Activated effector memory CD4-positive, alpha-beta T cell treated with anti-CD3 and anti-CD28 coated beads, Interleukin-2, amount 50 U/mL, for 16 hours (primary cell): ENCODE measurements at regions not wholly inside any gene's neighbourhood (a gene's known extent, or its start where the extent isn't known, plus 50 kb on each side); places are given as distances from the start of the nearest gene placed in this dataset.

Experiments
- DNase-seq: peaks from one replicate; pipeline ENCODE4 v3.0.0-alpha.2; 2020

DNA sequence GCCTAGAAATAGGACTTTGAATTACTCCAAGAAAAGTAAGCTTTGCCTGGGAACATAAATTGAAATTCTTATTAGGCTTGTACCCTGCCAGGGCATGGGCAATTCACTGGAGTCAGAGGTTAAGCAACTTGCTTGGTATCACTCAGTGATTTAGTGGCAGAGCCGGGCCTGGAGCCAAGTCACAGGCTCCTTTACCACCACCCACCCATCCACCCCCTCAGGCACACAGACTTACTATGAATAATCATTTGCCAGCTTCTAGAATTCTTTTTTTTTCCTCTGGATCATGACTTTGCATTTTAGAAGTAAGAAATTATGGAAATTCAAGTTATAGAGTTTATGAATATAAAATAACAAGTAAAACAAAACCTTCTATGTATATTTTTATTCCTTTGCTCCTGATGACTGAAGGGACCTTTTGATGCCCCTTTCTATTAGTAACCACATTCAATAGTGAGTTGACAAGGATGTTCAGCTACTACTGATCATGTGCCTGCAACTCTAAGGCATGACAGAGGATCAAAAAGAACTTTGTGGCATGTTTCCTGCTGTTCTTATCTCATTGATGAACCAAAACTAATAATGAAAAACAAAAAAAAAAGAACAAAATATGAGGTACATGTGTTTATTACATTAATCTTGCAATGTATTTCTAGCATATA lies 614.7 kb downstream of the TLR4 start:
- no peak for DNase-seq

DNA sequence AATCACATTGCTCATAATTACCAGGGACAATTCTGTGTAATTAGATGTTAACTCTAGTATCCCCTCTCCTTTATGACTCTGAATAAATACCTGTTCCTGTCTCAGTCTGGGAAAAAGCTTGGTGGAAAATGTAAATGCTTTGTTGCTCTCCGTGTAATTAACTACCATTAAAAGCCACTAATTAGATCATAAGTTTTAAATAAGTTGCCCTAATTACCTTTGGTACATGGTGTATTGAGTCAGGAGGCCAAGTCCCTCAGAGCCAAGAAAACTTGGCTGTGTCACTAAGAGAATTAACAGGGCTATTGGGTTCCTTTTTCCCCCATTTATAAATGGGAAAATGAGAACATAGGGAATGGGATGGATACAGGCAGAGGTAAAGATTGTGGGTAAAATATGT lies 617.6 kb downstream of the TLR4 start:
- DNase-seq: no peak

DNA sequence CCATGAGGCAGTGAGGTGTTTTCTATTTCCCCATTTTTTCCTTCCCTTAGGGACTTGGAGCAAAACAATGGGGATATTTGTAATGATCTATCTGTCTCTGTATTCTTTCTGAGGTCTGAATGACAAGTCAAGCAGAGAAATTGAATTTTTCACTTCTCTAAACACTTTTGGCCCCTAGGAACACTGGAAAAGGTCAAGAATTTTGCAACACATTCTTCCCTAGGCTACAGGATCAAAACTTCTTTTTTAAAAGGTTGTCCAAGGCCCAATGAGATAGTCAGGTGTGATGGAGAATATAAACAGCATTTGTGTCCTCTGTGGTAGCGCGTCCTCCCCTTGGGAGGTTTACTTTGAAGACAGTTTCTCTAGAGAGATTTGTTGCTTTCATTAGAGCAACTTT lies 620.5 kb downstream of the TLR4 start:
- no peak for DNase-seq

GRCh38 chr9:118325757-118326156 lies 621.6 kb downstream of the TLR4 start:
- DNase-seq: no peak

- DNase-seq: no peak
Measured at GRCh38 chr9:118326326-118326725, 622.1 kb downstream of the TLR4 start.

GRCh38 chr9:118330191-118330986 lies 626.2 kb downstream of the TLR4 start:
- DNase-seq: no peak

- DNase-seq: no peak
Measured at GRCh38 chr9:118331622-118332045, 627.4 kb downstream of the TLR4 start.

DNA sequence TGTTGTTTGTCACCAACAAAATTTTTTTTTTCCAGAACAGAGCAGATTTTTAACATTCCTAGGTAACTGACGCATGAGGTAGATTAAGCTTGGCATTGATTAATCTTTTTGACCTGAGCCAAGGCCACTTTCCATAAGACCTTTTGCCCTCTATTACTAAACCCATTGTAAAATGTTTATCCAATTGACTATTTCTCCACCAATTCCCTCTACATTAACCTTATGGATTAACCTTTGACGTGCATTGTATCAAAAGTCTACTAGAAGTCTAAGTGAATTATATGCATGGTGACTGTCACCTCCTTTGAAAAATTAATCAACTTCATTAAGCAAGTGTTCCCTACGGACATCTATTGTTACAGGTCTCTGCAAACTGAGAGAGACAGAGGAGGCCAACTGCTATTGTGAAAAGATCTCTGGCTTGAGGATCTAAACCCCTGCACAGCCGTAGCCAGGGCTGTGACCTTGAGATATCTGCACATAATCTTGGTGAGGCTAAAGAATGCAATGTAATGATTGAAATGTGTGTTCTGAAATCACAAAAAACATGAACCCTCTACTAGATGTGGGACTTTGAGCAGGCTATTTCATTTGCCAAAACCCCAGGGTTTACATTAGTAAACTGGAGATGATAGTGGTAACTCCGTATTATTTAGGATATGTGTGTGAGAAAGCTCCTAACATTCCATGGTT lies 632.2 kb downstream of the TLR4 start:
- DNase-seq: no peak

GRCh38 chr9:118336943-118337330 lies 632.7 kb downstream of the TLR4 start:
- DNase-seq: no peak

DNA sequence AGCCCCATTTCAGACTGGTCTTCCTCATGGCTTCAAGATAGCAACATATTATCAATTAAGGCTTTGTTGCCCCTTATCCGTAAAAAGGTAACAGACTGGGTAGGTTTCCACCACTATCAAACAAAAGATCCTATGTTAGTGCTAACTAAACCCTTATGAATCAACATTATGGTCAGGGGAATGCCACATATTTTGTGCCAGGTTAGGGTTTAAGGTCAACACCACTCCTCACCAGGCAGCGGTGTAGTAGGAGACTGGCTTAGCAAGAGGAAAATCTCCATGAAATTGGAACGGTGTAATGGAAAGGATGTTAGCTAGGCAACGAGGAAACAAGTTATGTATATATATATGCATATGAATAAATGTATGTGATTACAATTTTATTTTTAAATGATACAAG lies 655.8 kb downstream of the TLR4 start:
- DNase-seq: no peak

DNA sequence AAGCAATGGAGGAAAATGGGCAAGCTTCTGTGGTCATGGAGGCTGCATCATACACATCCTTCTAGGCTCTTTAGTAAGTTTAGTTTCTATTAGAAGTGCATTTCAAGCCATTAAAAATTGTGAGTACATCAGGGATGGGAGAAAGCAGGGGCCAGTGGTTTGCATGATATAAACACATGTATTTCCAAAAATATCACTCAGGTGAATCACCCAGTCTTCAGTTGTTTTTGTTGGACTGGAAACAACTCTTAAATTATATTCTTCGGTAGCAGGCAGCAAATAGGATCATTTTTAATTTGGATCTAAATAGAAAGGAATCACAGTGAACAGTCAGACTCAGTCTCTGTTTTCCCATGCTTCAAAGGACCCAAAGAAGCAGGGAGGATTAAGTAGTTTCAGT lies 657.9 kb downstream of the TLR4 start:
- DNase-seq: no peak

DNA sequence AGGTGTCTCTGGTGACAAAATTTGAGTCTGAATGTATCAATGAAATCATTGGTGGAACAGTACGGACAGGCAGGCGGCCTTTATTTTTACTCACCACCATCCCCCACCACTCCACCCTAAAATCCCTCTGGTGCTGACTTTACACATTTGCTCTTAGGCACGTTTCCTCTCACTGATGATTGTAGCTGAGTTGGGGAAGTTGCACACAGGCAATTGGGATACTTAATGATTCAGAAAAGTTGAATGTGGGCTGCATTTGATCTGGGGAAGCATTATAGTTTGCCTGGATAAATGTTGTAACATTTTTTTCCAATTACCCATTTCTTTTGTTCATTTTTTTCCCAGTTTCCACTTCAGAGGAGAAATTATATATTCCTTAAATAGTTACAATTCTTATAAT lies 658.4 kb downstream of the TLR4 start:
- no peak for DNase-seq

GRCh38 chr9:118364266-118365106 lies 660.3 kb downstream of the TLR4 start:
- no peak for DNase-seq

DNA sequence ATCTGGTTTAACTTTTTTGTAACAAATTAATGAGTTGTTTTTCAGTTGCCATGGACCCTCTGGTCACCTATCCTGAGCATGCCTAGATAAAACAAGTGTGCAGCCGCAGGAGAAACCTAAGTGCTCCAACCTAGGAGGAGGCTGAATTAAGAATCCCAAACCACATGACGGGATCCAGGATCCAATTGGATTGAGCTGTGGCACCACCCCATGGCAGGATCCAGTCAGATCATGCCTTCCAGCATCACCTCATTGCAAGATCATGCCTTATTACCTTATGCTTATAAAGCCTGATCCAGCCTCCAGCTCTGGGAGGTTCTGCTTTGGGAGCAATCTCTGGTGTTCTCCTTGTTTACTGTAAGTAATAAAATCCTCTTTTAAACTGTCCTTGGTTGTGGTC lies 662.0 kb downstream of the TLR4 start:
- DNase-seq: no peak

GRCh38 chr9:118367383-118367782 lies 663.2 kb downstream of the TLR4 start:
- DNase-seq: no peak

DNA sequence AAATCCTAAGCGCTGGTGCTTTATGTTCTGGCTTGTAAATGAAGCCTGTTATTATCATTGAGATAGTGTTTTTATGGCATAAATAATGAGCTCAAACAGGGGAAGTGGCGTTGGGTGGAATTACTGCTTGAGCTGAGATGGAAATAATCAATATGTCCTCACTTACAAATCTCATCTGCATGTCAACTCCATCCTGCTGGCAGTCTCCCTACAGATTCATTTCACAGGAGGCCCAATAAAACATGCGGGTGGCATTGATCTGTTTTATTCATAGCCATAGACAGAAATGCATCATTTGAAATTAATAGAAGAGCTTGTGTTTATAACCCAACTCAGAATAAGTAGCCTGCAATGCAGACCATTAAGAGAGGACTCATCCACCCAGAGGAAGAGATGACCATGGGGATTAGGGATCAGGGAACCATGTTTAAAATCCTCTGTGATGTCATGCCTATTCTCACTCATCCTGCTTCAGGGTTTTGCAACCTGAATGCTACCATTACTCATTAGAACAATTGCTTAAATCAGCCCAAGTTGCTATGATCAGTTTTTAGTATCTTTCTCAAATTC lies 680.4 kb downstream of the TLR4 start:
- no peak for DNase-seq

GRCh38 chr9:118395415-118395814 lies 691.2 kb downstream of the TLR4 start:
- no peak for DNase-seq

DNA sequence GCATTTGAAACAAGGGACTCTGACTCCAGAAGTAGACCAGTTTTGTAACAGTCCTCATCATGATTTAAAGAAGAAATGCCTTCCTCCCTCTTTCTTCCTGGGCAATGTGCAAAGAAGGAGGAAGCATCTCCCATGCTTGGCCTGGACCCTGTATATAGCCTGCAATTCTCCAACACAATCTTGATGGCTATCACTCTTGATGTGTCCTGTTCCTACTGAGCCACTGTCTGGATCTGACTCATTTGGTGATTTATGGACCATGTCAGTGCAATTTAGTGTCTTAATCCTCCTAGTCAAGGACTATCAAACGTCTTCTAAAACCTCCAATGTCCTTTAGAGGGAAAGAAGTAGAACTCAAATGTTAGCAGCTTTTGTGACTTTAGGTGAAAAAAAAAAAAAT lies 697.3 kb downstream of the TLR4 start:
- no peak for DNase-seq

GRCh38 chr9:118414676-118415075 lies 710.5 kb downstream of the TLR4 start:
- DNase-seq: no peak

- no peak for DNase-seq
Measured at GRCh38 chr9:118418887-118419565, 714.8 kb downstream of the TLR4 start.

DNA sequence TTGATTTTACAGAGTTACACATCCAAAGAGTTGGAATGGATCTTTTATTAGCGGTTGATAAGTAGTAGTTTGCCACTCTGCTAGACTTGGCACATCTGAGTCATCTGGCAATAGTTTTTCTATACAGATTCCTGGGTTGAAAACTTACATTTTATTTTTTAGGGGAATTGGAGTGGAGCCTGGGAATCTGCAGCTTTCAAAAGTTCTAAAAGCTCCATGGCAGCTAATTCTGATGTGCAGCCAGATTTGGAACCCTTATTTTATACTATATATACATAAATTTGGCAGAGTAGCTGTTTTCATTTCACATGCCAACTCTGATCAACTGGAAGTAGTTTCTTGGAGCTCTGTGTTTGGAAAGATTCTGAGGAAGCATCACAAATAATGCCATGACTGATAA lies 715.5 kb downstream of the TLR4 start:
- no peak for DNase-seq

GRCh38 chr9:118422508-118422907 lies 718.3 kb downstream of the TLR4 start:
- no peak for DNase-seq
